ENCODE measurements at regions not wholly inside any gene's neighbourhood (a gene's known extent, or its start where the extent isn't known, plus 50 kb on each side); places are given as distances from the start of the nearest gene placed in this dataset.

GRCh38 chr13:100852146-100852545 is 177.6 kb upstream of the TMTC4 start:
- TF ChIP-seq CTCF (CRISPR knock-in tag; IDR thresholded peaks at IDR 0.05) = no peak
- TF ChIP-seq NCOA5 (CRISPR knock-in tag; IDR thresholded peaks at IDR 0.05) = no peak
- no peak for TF ChIP-seq SSRP1 (CRISPR knock-in tag; IDR thresholded peaks at IDR 0.05)
- TF ChIP-seq PHF8 (CRISPR knock-in tag; IDR thresholded peaks at IDR 0.05) = no peak
- TF ChIP-seq FOXM1 (CRISPR knock-in tag; IDR thresholded peaks at IDR 0.05) = no peak
- TF ChIP-seq IRF9 (CRISPR knock-in tag; IDR thresholded peaks at IDR 0.05; ENCODE audit: borderline replicate concordance) = no peak
- no peak for TF ChIP-seq SRF (IDR thresholded peaks at IDR 0.05; ENCODE audit: low read depth, low read length)
- no peak for TF ChIP-seq ZBTB34 (CRISPR knock-in tag; IDR thresholded peaks at IDR 0.05)
- TF ChIP-seq NR1H2 (CRISPR knock-in tag; IDR thresholded peaks at IDR 0.05; ENCODE audit: borderline replicate concordance, low read depth) = no peak
- no peak for TF ChIP-seq ZNF609 (CRISPR knock-in tag; IDR thresholded peaks at IDR 0.05; ENCODE audit: borderline replicate concordance)
- TF ChIP-seq MXI1 (IDR thresholded peaks at IDR 0.05; ENCODE audit: borderline replicate concordance, low read depth, low read length) = no peak
- TF ChIP-seq HDAC2 (CRISPR knock-in tag; IDR thresholded peaks at IDR 0.05) = no peak
- no peak for TF ChIP-seq ZNF552 (CRISPR knock-in tag; IDR thresholded peaks at IDR 0.05; ENCODE audit: borderline replicate concordance)
